Fibroblast of villous mesenchyme (primary cell): ENCODE measurements at regions not wholly inside any gene's neighbourhood (a gene's known extent, or its start where the extent isn't known, plus 50 kb on each side); places are given as distances from the start of the nearest gene placed in this dataset.

ENCODE experiments used
- DNase-seq: peaks from one replicate; pipeline ENCODE4 v3.0.0-alpha.2; 2010; ENCODE audit warnings: low read depth
- H3K4me3 ChIP-seq: 2 replicates; pipeline ENCODE4 v1.5.1; 2011; ENCODE audit warnings: low read depth, mild to moderate bottlenecking, low read length
- TF ChIP-seq, protein P1 (sequence below): IDR thresholded peaks from 2 replicates; pipeline ENCODE4 v1.5.1; 2012; ENCODE audit warnings: low read depth, mild to moderate bottlenecking, low read length; ENCODE audit not compliant: insufficient read depth

DNA sequence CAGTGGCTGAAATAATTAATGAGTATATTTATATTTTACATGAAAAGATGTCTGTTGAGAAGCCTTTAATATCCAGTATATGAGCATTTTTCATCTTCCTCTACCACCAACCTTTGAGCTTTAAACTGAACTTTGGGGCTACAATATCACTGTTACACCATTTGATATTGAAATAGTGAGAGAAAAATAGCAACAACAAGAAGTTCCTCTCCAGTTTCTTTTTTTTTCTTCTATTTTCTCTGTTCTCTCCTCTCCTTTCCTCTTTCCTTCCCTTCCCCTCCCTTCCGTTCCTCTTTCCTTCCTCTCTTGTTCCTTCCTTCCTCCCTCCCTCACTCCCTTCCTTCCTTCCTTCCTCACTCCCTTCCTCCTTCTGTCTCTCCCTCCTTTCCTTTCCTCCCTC is 1591.4 kb downstream of the PLA2G4A start:
- no peak overlapping the region for H3K4me3 ChIP-seq
- DNase-seq = no peak
- TF ChIP-seq, protein P1, sequence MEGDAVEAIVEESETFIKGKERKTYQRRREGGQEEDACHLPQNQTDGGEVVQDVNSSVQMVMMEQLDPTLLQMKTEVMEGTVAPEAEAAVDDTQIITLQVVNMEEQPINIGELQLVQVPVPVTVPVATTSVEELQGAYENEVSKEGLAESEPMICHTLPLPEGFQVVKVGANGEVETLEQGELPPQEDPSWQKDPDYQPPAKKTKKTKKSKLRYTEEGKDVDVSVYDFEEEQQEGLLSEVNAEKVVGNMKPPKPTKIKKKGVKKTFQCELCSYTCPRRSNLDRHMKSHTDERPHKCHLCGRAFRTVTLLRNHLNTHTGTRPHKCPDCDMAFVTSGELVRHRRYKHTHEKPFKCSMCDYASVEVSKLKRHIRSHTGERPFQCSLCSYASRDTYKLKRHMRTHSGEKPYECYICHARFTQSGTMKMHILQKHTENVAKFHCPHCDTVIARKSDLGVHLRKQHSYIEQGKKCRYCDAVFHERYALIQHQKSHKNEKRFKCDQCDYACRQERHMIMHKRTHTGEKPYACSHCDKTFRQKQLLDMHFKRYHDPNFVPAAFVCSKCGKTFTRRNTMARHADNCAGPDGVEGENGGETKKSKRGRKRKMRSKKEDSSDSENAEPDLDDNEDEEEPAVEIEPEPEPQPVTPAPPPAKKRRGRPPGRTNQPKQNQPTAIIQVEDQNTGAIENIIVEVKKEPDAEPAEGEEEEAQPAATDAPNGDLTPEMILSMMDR = no peak

DNA sequence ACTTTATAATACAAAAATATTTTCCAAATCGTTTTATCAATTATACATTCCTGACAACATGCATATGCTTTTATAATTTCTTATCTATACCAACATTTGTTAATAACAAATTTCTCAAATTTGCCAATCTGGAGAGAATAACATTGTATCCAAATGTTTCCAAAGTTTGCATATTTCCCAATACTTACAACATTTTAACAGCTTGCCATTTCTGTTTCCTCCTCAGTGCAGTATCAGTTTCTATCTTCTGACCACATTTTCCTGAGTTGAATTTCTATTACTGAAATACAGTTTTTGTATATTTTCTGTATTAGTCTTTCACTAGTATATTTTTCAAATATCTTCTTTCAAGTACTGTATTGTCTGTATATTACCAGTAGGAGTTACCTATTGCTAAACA is 1594.3 kb downstream of the PLA2G4A start:
- no peak overlapping the region for H3K4me3 ChIP-seq
- DNase-seq = no peak
- TF ChIP-seq, protein P1 = no peak

DNA sequence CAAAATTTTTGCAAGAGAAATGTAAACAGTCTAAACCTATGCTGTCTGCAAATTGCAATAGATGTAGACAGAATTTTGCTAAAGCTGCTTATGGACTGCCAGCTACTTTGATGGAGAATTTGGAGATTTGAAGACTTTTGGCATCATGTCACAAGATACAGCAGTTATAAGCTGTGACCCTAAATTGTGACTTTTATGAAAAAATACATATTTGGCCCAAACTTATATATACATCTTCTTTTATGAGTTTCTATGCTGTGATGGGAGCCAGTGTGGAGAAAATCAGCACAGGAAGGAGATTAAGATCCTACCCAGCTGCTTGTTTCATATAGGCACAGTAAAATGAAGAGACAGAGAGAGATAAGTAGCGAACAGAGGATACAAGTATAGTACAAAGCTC is 1595.4 kb downstream of the PLA2G4A start:
- no peak overlapping the region for H3K4me3 ChIP-seq
- TF ChIP-seq, protein P1 = no peak
- DNase-seq = no peak

DNA sequence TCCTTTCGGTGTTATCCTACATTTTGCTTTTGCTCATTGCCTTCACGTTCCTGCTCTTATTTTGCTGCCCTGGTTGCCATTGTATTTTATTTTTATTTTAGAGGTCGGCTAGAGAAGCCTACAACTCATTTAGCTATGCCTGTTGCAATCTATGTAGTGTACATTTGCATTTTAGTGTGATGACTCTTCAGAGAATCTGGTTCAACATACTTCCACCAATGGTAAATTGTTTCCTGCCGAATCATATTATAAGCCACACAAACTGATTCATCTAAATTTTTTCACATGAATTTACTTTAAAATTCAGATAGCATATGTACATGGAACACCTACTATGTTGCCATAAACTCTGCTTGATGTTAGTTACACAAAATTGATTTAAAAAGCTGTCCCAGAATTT is 1596.9 kb downstream of the PLA2G4A start:
- TF ChIP-seq, protein P1 = no peak
- DNase-seq = peak; percentile 8
- no peak overlapping the region for H3K4me3 ChIP-seq

DNA sequence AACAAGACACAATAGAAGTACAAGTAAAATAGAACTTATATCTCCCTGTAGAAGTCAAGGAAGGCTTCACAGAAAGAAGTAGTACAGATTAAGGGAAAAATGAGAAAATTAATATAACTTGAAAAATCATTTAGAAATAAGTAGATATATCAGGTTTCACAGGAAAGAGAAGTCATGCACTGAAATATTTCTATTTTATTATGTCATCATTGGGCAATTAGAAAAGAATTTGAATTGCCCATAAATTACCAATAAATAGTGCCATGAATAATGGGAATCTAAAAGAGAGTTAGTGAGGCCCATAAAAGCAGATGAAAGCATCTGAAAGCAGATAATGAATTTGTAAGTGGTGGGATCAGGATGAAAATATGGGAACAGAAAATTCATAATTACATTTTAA is 1597.8 kb downstream of the PLA2G4A start:
- TF ChIP-seq, protein P1 = no peak
- DNase-seq = no peak
- no peak overlapping the region for H3K4me3 ChIP-seq

DNA sequence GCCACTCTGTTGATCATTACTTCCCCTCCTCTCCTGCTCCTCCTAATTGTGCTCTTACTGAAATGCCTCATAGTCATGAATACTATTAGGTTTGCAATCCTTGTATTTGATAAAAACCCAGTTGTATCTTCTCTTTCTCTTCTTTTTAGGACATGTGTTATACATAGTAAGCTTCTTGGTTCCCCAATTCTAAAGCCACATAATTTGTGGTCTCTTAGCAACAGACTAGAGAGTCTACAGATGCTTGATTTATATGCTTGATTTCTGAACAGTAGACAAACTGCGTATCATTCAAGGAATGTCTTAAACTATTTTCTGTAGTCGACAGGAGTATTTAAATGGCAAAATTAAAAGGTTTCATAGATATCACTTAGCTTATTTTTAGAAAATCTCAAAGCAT is 1598.9 kb downstream of the PLA2G4A start:
- TF ChIP-seq, protein P1 = no peak
- no peak for DNase-seq
- no peak overlapping the region for H3K4me3 ChIP-seq

DNA sequence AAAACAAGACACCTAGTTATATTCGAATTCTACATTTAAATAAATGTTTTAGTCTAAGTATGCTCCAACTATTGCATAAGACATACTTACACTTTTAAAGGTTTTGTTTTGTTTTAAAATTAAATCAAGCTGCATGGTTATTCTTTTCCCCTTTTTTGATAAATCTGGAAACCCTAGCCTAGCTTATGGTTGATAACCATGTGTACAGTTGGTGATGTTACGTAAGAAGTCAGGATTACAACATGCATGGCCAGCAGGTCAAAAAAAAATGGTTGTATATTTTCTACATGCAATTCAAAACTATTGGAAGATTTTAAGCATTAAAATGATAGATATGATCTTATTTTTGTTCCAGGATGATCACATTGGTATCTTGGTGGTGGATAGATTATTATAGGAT is 1600.6 kb downstream of the PLA2G4A start:
- TF ChIP-seq, protein P1 = no peak
- no peak overlapping the region for H3K4me3 ChIP-seq
- DNase-seq = peak; percentile 21
